Thyroid gland (tissue), 4 donors: ENCODE measurements at regions not wholly inside any gene's neighbourhood (a gene's known extent, or its start where the extent isn't known, plus 50 kb on each side); places are given as distances from the start of the nearest gene placed in this dataset.

Experiments
- DNase-seq, 2 donors: peaks; one replicate each; pipeline ENCODE4 v3.0.0-alpha.2; 2019
- H3K27ac ChIP-seq, 3 donors: fragments of 200-600 bp; sonication (generic); 1 replicate in 2 of 3; 2 replicates in 1 of 3; pipeline ENCODE4 v1.5.1; 2016 to 2019; ENCODE audit warnings: mild to moderate bottlenecking in 1 of 3, moderate library complexity in 1 of 3
- H3K27me3 ChIP-seq: fragments of 200-600 bp; sonication (generic); one replicate; pipeline ENCODE4 v1.5.1; 2019
- H3K36me3 ChIP-seq, 2 donors: fragments of 200-600 bp; sonication (generic); one replicate each; pipeline ENCODE4 v1.5.1; 2016 to 2019
- H3K4me1 ChIP-seq, 2 donors: fragments of 200-600 bp; sonication (generic); one replicate each; pipeline ENCODE4 v1.5.1; 2017 to 2019
- H3K4me3 ChIP-seq, 3 donors: fragments of 200-600 bp; sonication (generic); replicated peaks in 1 of 3; 1 replicate in 2 of 3; 2 replicates in 1 of 3; pipeline ENCODE4 v1.5.1; 2016; ENCODE audit warnings: mild to moderate bottlenecking in 1 of 3
- H3K9me3 ChIP-seq: fragments of 200-600 bp; sonication (generic); one replicate; pipeline ENCODE4 v1.5.1; 2017
- CTCF ChIP-seq, 6 experiments: fragments of 200-600 bp in 3 of 6; fragments of 450-650 bp in 3 of 6; sonication (generic) in 3 of 6; IDR thresholded peaks; one replicate each; pipeline ENCODE4 v1.5.1; 2016 to 2019; ENCODE audit warnings: antibody characterized with exemption in 6 of 6, mild to moderate bottlenecking in 2 of 6, inconsistent platforms in 1 of 6, moderate library complexity in 1 of 6
- POLR2A ChIP-seq, 2 donors: fragments of 450-650 bp; IDR thresholded peaks; one replicate each; pipeline ENCODE4 v1.6.1; 2017; ENCODE audit warnings: antibody characterized with exemption in 2 of 2, mild to moderate bottlenecking in 2 of 2, moderate library complexity in 1 of 2
- WGBS, 2 donors: methylation state at CpG; one replicate each; pipeline ENCODE4 v1.1.5; 2017; 5-methylcytosine and 5-hydroxymethylcytosine counted together
- intact Hi-C: fragments of 100-400 bp; cut with DNase I; formaldehyde crosslinking; loops from one replicate; pipeline ENCODE4 v1.15.1; 2023

GRCh38 chr6:165793287-165793825 is 130.3 kb upstream of the PDE10A start:
- 83 to 85% methylated on average over 10 of the region's 10 CpGs for WGBS, 2 donors
- H3K27ac ChIP-seq = no peak overlapping the region
- TF ChIP-seq POLR2A (IDR thresholded peaks at IDR 0.05) (no peak), CTCF (IDR thresholded peaks at IDR 0.05) (no peak)
- H3K4me1 ChIP-seq = no peaks in the 10 kb centered on the region
- H3K36me3 ChIP-seq = no peaks in the 10 kb centered on the region
- DNase-seq = no peak
- H3K4me3 ChIP-seq = no peak overlapping the region
- H3K27me3 ChIP-seq = no peaks in the 10 kb centered on the region
- intact Hi-C loops = no loop called here
- H3K9me3 ChIP-seq = no peaks in the 10 kb centered on the region

- H3K27ac ChIP-seq = no peak overlapping the region
- intact Hi-C loops = no loop called here
- TF ChIP-seq CTCF (IDR thresholded peaks at IDR 0.05) (no peak), POLR2A (IDR thresholded peaks at IDR 0.05) (no peak)
- no peaks in the 10 kb centered on the region for H3K9me3 ChIP-seq
- H3K4me1 ChIP-seq = no peaks in the 10 kb centered on the region
- no peaks in the 10 kb centered on the region for H3K36me3 ChIP-seq
- H3K4me3 ChIP-seq = no peak overlapping the region
- H3K27me3 ChIP-seq = no peaks in the 10 kb centered on the region
- DNase-seq = no peak
- 95 to 97% methylated on average over 21 to 24 of the region's 24 CpGs for WGBS, 2 donors
These were observed 128.9 kb upstream of the PDE10A start for GRCh38 chr6:165791876-165792437.

- no peak for TF ChIP-seq CTCF (IDR thresholded peaks at IDR 0.05)
- TF ChIP-seq POLR2A (IDR thresholded peaks at IDR 0.05) = no peak
- intact Hi-C loops = no loop called here
- Histone ChIP-seq H3K36me3 (no peaks in the 10 kb centered on the region), H3K9me3 (no peaks in the 10 kb centered on the region), H3K4me1 (no peaks in the 10 kb centered on the region), H3K27me3 (no peaks in the 10 kb centered on the region), H3K27ac (no peak overlapping the region), H3K4me3 (no peak overlapping the region)
- DNase-seq = no peak
- 91 to 96% methylated on average over 9 of the region's 9 CpGs for WGBS, 2 donors
These were observed 128.3 kb upstream of the PDE10A start for GRCh38 chr6:165791306-165791705.

- WGBS, 2 donors = 83 to 93% methylated on average over 3 of the region's 3 CpGs
- Histone ChIP-seq H3K4me1 (no peaks in the 10 kb centered on the region), H3K27ac (no peak overlapping the region), H3K9me3 (no peaks in the 10 kb centered on the region), H3K4me3 (no peak overlapping the region), H3K27me3 (no peaks in the 10 kb centered on the region), H3K36me3 (no peaks in the 10 kb centered on the region)
- intact Hi-C loops = no loop called here
- TF ChIP-seq POLR2A (IDR thresholded peaks at IDR 0.05) (no peak), CTCF (IDR thresholded peaks at IDR 0.05) (no peak)
- no peak for DNase-seq
These were observed 119.8 kb upstream of the PDE10A start for GRCh38 chr6:165782812-165783211.

GRCh38 chr6:165782134-165782533 is 119.1 kb upstream of the PDE10A start:
- no peaks in the 10 kb centered on the region for H3K27me3 ChIP-seq
- H3K4me3 ChIP-seq = no peak overlapping the region
- no peak for TF ChIP-seq CTCF (IDR thresholded peaks at IDR 0.05)
- TF ChIP-seq POLR2A (IDR thresholded peaks at IDR 0.05) = no peak
- DNase-seq = no peak
- no peaks in the 10 kb centered on the region for H3K36me3 ChIP-seq
- intact Hi-C loops = no loop called here
- no peak overlapping the region for H3K27ac ChIP-seq
- H3K9me3 ChIP-seq = no peaks in the 10 kb centered on the region
- WGBS, 2 donors = 89 to 91% methylated on average over 8 of the region's 8 CpGs
- H3K4me1 ChIP-seq = no peaks in the 10 kb centered on the region
